ENCODE measurements at regions not wholly inside any gene's neighbourhood (a gene's known extent, or its start where the extent isn't known, plus 50 kb on each side); places are given as distances from the start of the nearest gene placed in this dataset.
"Not testable (repeated sequence)": the region's sequence is repeated elsewhere in the genome, so short reads cannot be mapped to it uniquely, and the experiment has no call there.

GRCh38 chr22:48306284-48306683, 1521.4 kb downstream of the BRD1 start:
- Histone ChIP-seq H3K4me1 (ENCODE audit: insufficient read depth, low read length) (no peaks in the 10 kb centered on the region), H3K27ac (ENCODE audit: low read depth, low read length) (no peak overlapping the region), H3K4me3 (ENCODE audit: low read depth in 1 of 2, low read length in 2 of 2) (no peak overlapping the region), H3K36me3 (ENCODE audit: insufficient read depth, low read length) (no peaks in the 10 kb centered on the region), H3K9ac (ENCODE audit: low read length) (no peak overlapping the region), H3K9me3 (ENCODE audit: low read length) (no peaks in the 10 kb centered on the region), H3K27me3 (ENCODE audit: control insufficient read depth in 1 of 2, insufficient read depth in 2 of 2, low read length in 2 of 2) (peaks cover 0 to 7% of the 10 kb centered on the region in 2 donors)

GRCh38 chr22:48305726-48306235, 1521.9 kb downstream of the BRD1 start:
- Histone ChIP-seq H3K27me3 (ENCODE audit: control insufficient read depth in 1 of 2, insufficient read depth in 2 of 2, low read length in 2 of 2) (peaks cover 0 to 7% of the 10 kb centered on the region in 2 donors), H3K27ac (ENCODE audit: low read depth, low read length) (no peak overlapping the region), H3K9ac (ENCODE audit: low read length) (no peak overlapping the region), H3K4me3 (ENCODE audit: low read depth in 1 of 2, low read length in 2 of 2) (no peak overlapping the region), H3K36me3 (ENCODE audit: insufficient read depth, low read length) (no peaks in the 10 kb centered on the region), H3K9me3 (ENCODE audit: low read length) (no peaks in the 10 kb centered on the region), H3K4me1 (ENCODE audit: insufficient read depth, low read length) (no peaks in the 10 kb centered on the region)

DNA sequence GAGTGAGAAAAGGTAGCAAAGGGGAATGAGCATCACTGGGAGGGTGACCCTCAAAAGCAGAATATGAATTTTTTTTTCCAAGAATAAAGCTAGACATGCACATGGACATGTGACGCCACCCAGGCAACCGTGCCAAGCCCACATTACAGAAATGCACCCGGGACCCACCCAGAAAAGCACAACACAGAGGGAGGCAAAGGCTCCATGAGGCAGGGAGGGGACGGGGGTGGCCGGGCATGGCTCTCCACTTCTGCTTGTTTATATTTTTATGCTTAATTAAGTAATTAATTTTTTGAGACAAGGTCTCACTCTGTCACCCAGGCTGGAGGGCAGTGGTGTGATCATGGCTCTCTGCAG, 1524.3 kb downstream of the BRD1 start:
- H3K4me3 ChIP-seq (ENCODE audit: low read depth in 1 of 2, low read length in 2 of 2) = no peak overlapping the region
- H3K9me3 ChIP-seq (ENCODE audit: low read length) = no peaks in the 10 kb centered on the region
- no peaks in the 10 kb centered on the region for H3K4me1 ChIP-seq (ENCODE audit: insufficient read depth, low read length)
- H3K27ac ChIP-seq (ENCODE audit: low read depth, low read length) = no peak overlapping the region
- peaks cover 0 to 7% of the 10 kb centered on the region in 2 donors for H3K27me3 ChIP-seq (ENCODE audit: control insufficient read depth in 1 of 2, insufficient read depth in 2 of 2, low read length in 2 of 2)
- no peak overlapping the region for H3K9ac ChIP-seq (ENCODE audit: low read length)
- no peaks in the 10 kb centered on the region for H3K36me3 ChIP-seq (ENCODE audit: insufficient read depth, low read length)

- Histone ChIP-seq H3K4me3 (ENCODE audit: low read depth in 1 of 2, low read length in 2 of 2) (no peak overlapping the region), H3K9me3 (ENCODE audit: low read length) (no peaks in the 10 kb centered on the region), H3K9ac (ENCODE audit: low read length) (no peak overlapping the region), H3K36me3 (ENCODE audit: insufficient read depth, low read length) (no peaks in the 10 kb centered on the region), H3K27ac (ENCODE audit: low read depth, low read length) (no peak overlapping the region), H3K27me3 (ENCODE audit: control insufficient read depth in 1 of 2, insufficient read depth in 2 of 2, low read length in 2 of 2) (peaks cover 0 to 7% of the 10 kb centered on the region in 2 donors), H3K4me1 (ENCODE audit: insufficient read depth, low read length) (no peaks in the 10 kb centered on the region)
These were observed 1524.9 kb downstream of the BRD1 start for GRCh38 chr22:48302657-48303368.

DNA sequence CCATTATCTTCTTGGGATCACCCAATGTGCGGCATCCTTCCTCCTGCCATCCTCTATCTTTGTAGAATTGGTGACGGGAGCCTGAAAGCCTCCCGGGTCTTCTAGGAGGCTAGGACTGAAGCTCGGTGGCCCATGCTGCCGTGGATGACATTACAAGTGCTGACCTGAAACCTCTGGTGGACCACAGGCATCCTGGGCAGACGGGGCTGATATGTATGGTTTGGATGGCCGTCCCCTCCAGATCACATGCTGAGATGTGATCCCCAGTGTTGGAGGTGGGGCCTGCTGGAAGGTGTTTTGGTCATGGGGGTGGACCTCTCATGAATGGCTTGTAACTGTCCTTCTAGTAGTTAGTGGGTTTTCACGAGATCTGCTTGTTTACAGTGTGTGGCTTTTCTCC, 1525.8 kb downstream of the BRD1 start:
- Histone ChIP-seq H3K27ac (ENCODE audit: low read depth, low read length) (no peak overlapping the region), H3K9ac (ENCODE audit: low read length) (no peak overlapping the region), H3K4me3 (ENCODE audit: low read depth in 1 of 2, low read length in 2 of 2) (no peak overlapping the region), H3K4me1 (ENCODE audit: insufficient read depth, low read length) (no peaks in the 10 kb centered on the region), H3K36me3 (ENCODE audit: insufficient read depth, low read length) (no peaks in the 10 kb centered on the region), H3K27me3 (ENCODE audit: control insufficient read depth in 1 of 2, insufficient read depth in 2 of 2, low read length in 2 of 2) (peaks cover 0 to 7% of the 10 kb centered on the region in 2 donors), H3K9me3 (ENCODE audit: low read length) (no peaks in the 10 kb centered on the region)

- H3K4me1 ChIP-seq (ENCODE audit: insufficient read depth, low read length) = no peaks in the 10 kb centered on the region
- peaks cover 0 to 7% of the 10 kb centered on the region in 2 donors for H3K27me3 ChIP-seq (ENCODE audit: control insufficient read depth in 1 of 2, insufficient read depth in 2 of 2, low read length in 2 of 2)
- no peaks in the 10 kb centered on the region for H3K9me3 ChIP-seq (ENCODE audit: low read length)
- H3K9ac ChIP-seq (ENCODE audit: low read length) = no peak overlapping the region
- H3K27ac ChIP-seq (ENCODE audit: low read depth, low read length) = no peak overlapping the region
- no peaks in the 10 kb centered on the region for H3K36me3 ChIP-seq (ENCODE audit: insufficient read depth, low read length)
- H3K4me3 ChIP-seq (ENCODE audit: low read depth in 1 of 2, low read length in 2 of 2) = no peak overlapping the region
These were observed 1526.3 kb downstream of the BRD1 start for GRCh38 chr22:48301421-48301820.

DNA sequence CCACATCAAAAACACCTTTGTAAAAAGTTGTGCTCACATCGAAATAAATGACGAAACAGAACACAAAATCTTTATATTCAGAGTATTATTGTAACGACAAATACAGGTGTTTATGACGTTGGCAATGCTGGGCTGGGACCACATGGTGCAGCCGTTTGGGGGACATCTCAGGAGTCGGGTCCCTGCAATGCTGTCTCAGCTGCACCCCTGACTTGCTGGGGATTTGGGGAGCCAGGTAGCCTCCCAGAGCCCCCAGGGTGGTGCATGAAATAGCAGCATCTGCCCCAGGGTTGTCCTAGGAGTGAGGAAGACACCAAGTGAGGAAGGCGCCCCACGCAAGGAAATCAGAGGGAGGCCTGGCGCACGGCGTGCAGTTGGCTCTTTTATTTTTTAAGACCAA, 1526.8 kb downstream of the BRD1 start:
- Histone ChIP-seq H3K36me3 (ENCODE audit: insufficient read depth, low read length) (no peaks in the 10 kb centered on the region), H3K9ac (ENCODE audit: low read length) (no peak overlapping the region), H3K4me1 (ENCODE audit: insufficient read depth, low read length) (no peaks in the 10 kb centered on the region), H3K9me3 (ENCODE audit: low read length) (no peaks in the 10 kb centered on the region), H3K27ac (ENCODE audit: low read depth, low read length) (no peak overlapping the region), H3K4me3 (ENCODE audit: low read depth in 1 of 2, low read length in 2 of 2) (no peak overlapping the region), H3K27me3 (ENCODE audit: control insufficient read depth in 1 of 2, insufficient read depth in 2 of 2, low read length in 2 of 2) (peaks cover 0 to 7% of the 10 kb centered on the region in 2 donors)

- no peaks in the 10 kb centered on the region for H3K9me3 ChIP-seq (ENCODE audit: low read length)
- H3K36me3 ChIP-seq (ENCODE audit: insufficient read depth, low read length) = no peaks in the 10 kb centered on the region
- no peak overlapping the region for H3K9ac ChIP-seq (ENCODE audit: low read length)
- peaks cover 0 to 4% of the 10 kb centered on the region in 2 donors for H3K27me3 ChIP-seq (ENCODE audit: control insufficient read depth in 1 of 2, insufficient read depth in 2 of 2, low read length in 2 of 2)
- no peak overlapping the region for H3K27ac ChIP-seq (ENCODE audit: low read depth, low read length)
- no peaks in the 10 kb centered on the region for H3K4me1 ChIP-seq (ENCODE audit: insufficient read depth, low read length)
- no peak overlapping the region for H3K4me3 ChIP-seq (ENCODE audit: low read depth in 1 of 2, low read length in 2 of 2)
These were observed 1527.9 kb downstream of the BRD1 start for GRCh38 chr22:48299801-48300200.

- Histone ChIP-seq H3K4me1 (ENCODE audit: insufficient read depth, low read length) (no peaks in the 10 kb centered on the region), H3K9me3 (ENCODE audit: low read length) (no peaks in the 10 kb centered on the region), H3K9ac (ENCODE audit: low read length) (no peak overlapping the region), H3K27me3 (ENCODE audit: control insufficient read depth in 1 of 2, insufficient read depth in 2 of 2, low read length in 2 of 2) (no peaks in the 10 kb centered on the region), H3K36me3 (ENCODE audit: insufficient read depth, low read length) (no peaks in the 10 kb centered on the region), H3K4me3 (ENCODE audit: low read depth in 1 of 2, low read length in 2 of 2) (no peak overlapping the region), H3K27ac (ENCODE audit: low read depth, low read length) (no peak overlapping the region)
These were observed 1528.5 kb downstream of the BRD1 start for GRCh38 chr22:48299124-48299523.

GRCh38 chr22:48297296-48297695, 1530.4 kb downstream of the BRD1 start:
- Histone ChIP-seq H3K27me3 (ENCODE audit: control insufficient read depth in 1 of 2, insufficient read depth in 2 of 2, low read length in 2 of 2) (no peaks in the 10 kb centered on the region), H3K27ac (ENCODE audit: low read depth, low read length) (no peak overlapping the region), H3K9me3 (ENCODE audit: low read length) (no peaks in the 10 kb centered on the region), H3K9ac (ENCODE audit: low read length) (no peak overlapping the region), H3K36me3 (ENCODE audit: insufficient read depth, low read length) (no peaks in the 10 kb centered on the region), H3K4me3 (ENCODE audit: low read depth in 1 of 2, low read length in 2 of 2) (no peak overlapping the region), H3K4me1 (ENCODE audit: insufficient read depth, low read length) (no peaks in the 10 kb centered on the region)

GRCh38 chr22:48289954-48290353, 1527.5 kb downstream of the TBC1D22A start:
- H3K9me3 ChIP-seq (ENCODE audit: low read length); H3K36me3 ChIP-seq (ENCODE audit: insufficient read depth, low read length); H3K4me1 ChIP-seq (ENCODE audit: insufficient read depth, low read length); H3K4me3 ChIP-seq (ENCODE audit: low read depth in 1 of 2, low read length in 2 of 2); H3K9ac ChIP-seq (ENCODE audit: low read length); H3K27me3 ChIP-seq (ENCODE audit: control insufficient read depth in 1 of 2, insufficient read depth in 2 of 2, low read length in 2 of 2); H3K27ac ChIP-seq (ENCODE audit: low read depth, low read length): not testable (repeated sequence)

DNA sequence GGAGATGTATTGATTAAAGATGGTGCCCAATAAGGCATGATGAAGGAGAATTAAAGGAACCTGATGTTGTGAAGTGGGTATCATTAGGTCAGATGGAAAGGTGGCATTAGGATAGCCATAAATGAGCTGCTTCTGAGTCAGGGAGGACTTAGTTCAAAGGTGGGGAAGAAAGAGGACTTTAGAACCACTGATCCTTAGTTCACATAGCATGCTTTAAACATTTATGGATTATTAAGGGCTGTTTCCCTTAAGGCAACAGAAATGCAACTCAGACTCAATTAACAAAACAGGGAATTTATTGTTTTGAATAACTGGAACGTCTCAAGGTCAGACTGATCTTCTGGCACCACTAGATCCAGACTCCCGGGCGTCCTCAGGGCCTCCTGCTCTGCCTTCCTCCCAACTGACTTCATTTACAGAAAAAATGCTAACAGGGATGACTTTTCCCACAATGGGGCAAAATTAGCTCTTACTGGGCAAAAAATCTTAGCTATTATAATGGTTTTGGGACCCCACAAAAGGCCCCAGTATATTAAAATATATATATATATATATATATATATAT, 1526.0 kb downstream of the TBC1D22A start:
- no peak overlapping the region for H3K4me3 ChIP-seq (ENCODE audit: low read depth in 1 of 2, low read length in 2 of 2)
- H3K27ac ChIP-seq (ENCODE audit: low read depth, low read length) = no peak overlapping the region
- no peaks in the 10 kb centered on the region for H3K27me3 ChIP-seq (ENCODE audit: control insufficient read depth in 1 of 2, insufficient read depth in 2 of 2, low read length in 2 of 2)
- no peaks in the 10 kb centered on the region for H3K4me1 ChIP-seq (ENCODE audit: insufficient read depth, low read length)
- H3K36me3 ChIP-seq (ENCODE audit: insufficient read depth, low read length) = no peaks in the 10 kb centered on the region
- no peak overlapping the region for H3K9ac ChIP-seq (ENCODE audit: low read length)
- no peaks in the 10 kb centered on the region for H3K9me3 ChIP-seq (ENCODE audit: low read length)
